ENCODE measurements at regions not wholly inside any gene's neighbourhood (a gene's known extent, or its start where the extent isn't known, plus 50 kb on each side); places are given as distances from the start of the nearest gene placed in this dataset.
A peak's percentile ranks its signal among the peaks of the same experiment; 100 is the strongest.

DNA sequence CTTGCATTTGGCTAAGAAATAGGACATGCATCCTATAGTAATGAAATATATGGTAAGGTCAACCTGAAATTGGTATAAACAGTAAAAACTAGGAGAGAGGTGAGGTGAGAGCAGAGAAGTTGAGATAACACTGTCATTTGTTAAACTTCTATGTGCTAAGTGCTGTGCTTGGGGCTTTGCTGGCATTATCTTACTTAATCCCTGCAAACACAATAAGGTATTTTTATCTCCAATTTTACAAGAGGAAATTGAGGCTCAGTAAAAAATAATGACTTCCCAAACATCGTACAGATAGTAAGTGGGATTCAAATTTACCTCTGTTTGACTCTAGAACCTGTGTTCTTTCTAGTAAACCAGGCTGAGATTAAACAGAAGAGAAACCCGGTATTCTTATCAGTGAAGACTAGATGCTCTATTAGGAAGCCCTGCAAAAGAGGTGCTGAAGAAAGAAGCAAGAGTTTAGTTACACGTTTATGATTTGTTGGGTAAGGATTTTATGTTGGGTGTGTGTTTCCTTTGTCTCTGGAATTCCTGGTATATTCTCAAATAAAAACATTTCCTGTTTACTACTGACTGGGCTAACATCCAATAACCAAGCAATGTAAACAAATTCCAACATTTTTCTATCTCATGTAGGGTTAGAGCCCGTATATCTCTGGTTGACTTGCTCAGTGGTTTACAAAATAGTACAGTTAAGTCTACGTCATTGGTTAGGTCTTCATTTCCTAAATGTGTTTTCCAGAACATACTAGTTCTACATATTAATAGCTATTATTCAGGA is 137.3 kb upstream of the FNDC3A start:
- H3K9ac ChIP-seq, result no peak overlapping the region
- 0 out of 2 replicates have a peak, but pooled peaks cover 9% of the 10 kb centered on the region for H3K9me3 ChIP-seq
- ChIA-PET POLR2A (no interaction called here), CTCF (no interaction called here)
- H4K20me1 ChIP-seq (ENCODE audit: insufficient read depth), result no peaks in the 10 kb centered on the region
- no peak for DNase-seq
- H3K9me2 ChIP-seq, result no peaks in the 10 kb centered on the region
- no peaks in the 10 kb centered on the region for H3K36me3 ChIP-seq (replicated peaks in 1 of 2; ENCODE audit: control insufficient read depth in 1 of 2, insufficient read depth in 2 of 2, low read length in 1 of 2)
- H3K27me3 ChIP-seq (ENCODE audit: insufficient read depth), result no peaks in the 10 kb centered on the region
- no peaks in the 10 kb centered on the region for H3F3A ChIP-seq (replicated peaks; ENCODE audit: insufficient read depth)
- H3K27ac ChIP-seq (ENCODE audit: low read depth in 2 of 2, low read length in 1 of 2), result no peak overlapping the region
- peak overlapping the region; percentile 2; the same call in 1 of the 2 replicates for H2AFZ ChIP-seq (ENCODE audit: low read depth)
- WGBS (ENCODE audit: low lambda C conversion rate), result 70% methylated on average over 5 of the region's 5 CpGs
- H3K4me3 ChIP-seq (ENCODE audit: low read depth in 2 of 2, low read length in 1 of 2), result no peak overlapping the region
- H3K4me1 ChIP-seq (ENCODE audit: control insufficient read depth in 1 of 2, insufficient read depth in 2 of 2, low read depth in 1 of 2, low read length in 1 of 2), result no peaks in the 10 kb centered on the region
- no peaks in the 10 kb centered on the region for H3K79me2 ChIP-seq (ENCODE audit: insufficient read depth)
- H3K4me2 ChIP-seq, result no peak overlapping the region
- TF ChIP-seq PBX3 (IDR thresholded peaks at IDR 0.05) (no peak), RFX5 (IDR thresholded peaks at IDR 0.05; ENCODE audit: low read length) (no peak), FOXM1 (IDR thresholded peaks at IDR 0.05; ENCODE audit: low read depth) (no peak), FOXJ3 (CRISPR knock-in tag; IDR thresholded peaks at IDR 0.05) (no peak), POLR2AphosphoS5 (IDR thresholded peaks at IDR 0.05; ENCODE audit: low read depth, low read length) (no peak), FOSL2 (IDR thresholded peaks at IDR 0.05; ENCODE audit: borderline replicate concordance, low read depth) (no peak), RXRA (IDR thresholded peaks at IDR 0.05; ENCODE audit: borderline replicate concordance, low read depth) (no peak), TAF1 (IDR thresholded peaks at IDR 0.05; ENCODE audit: borderline replicate concordance, low read depth, low read length) (no peak), GABPA (IDR thresholded peaks at IDR 0.05; ENCODE audit: low read depth) (no peak)
- TF ChIP-seq, protein P1, sequence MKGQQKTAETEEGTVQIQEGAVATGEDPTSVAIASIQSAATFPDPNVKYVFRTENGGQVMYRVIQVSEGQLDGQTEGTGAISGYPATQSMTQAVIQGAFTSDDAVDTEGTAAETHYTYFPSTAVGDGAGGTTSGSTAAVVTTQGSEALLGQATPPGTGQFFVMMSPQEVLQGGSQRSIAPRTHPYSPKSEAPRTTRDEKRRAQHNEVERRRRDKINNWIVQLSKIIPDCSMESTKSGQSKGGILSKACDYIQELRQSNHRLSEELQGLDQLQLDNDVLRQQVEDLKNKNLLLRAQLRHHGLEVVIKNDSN (IDR thresholded peaks at IDR 0.05; ENCODE audit: borderline replicate concordance, low read depth), result no peak

- CTCF ChIA-PET, result no interaction called here
- Histone ChIP-seq H3K36me3 (replicated peaks in 1 of 2; ENCODE audit: control insufficient read depth in 1 of 2, insufficient read depth in 2 of 2, low read length in 1 of 2) (no peaks in the 10 kb centered on the region), H3K27me3 (ENCODE audit: insufficient read depth) (no peaks in the 10 kb centered on the region), H3F3A (replicated peaks; ENCODE audit: insufficient read depth) (no peaks in the 10 kb centered on the region), H4K20me1 (ENCODE audit: insufficient read depth) (no peaks in the 10 kb centered on the region), H3K79me2 (ENCODE audit: insufficient read depth) (no peaks in the 10 kb centered on the region), H2AFZ (ENCODE audit: low read depth) (no peak overlapping the region), H3K4me3 (ENCODE audit: low read depth in 2 of 2, low read length in 1 of 2) (no peak overlapping the region), H3K27ac (ENCODE audit: low read depth in 2 of 2, low read length in 1 of 2) (no peak overlapping the region), H3K9me3 (0 out of 2 replicates have a peak, but pooled peaks cover 8% of the 10 kb centered on the region), H3K9ac (no peak overlapping the region), H3K9me2 (no peaks in the 10 kb centered on the region), H3K4me1 (ENCODE audit: control insufficient read depth in 1 of 2, insufficient read depth in 2 of 2, low read depth in 1 of 2, low read length in 1 of 2) (no peaks in the 10 kb centered on the region), H3K4me2 (no peak overlapping the region)
- WGBS (ENCODE audit: low lambda C conversion rate), result 89% methylated on average over 3 of the region's 3 CpGs
- no peak for DNase-seq
- POLR2A ChIA-PET, result no interaction called here
- no peak for TF ChIP-seq GATA2 (CRISPR knock-in tag; IDR thresholded peaks at IDR 0.05)
- no peak for TF ChIP-seq RAD21 (IDR thresholded peaks at IDR 0.05; ENCODE audit: low read length)
- TF ChIP-seq FOXM1 (IDR thresholded peaks at IDR 0.05; ENCODE audit: low read depth), result no peak
- TF ChIP-seq SMC3 (IDR thresholded peaks at IDR 0.05; ENCODE audit: low read depth, low read length), result no peak
- TF ChIP-seq CTCF (IDR thresholded peaks at IDR 0.05), result no peak
- TF ChIP-seq MXI1 (IDR thresholded peaks at IDR 0.05; ENCODE audit: low read depth, low read length), result no peak
- no peak for TF ChIP-seq RCOR1 (IDR thresholded peaks at IDR 0.05; ENCODE audit: low read length)
- TF ChIP-seq FOXJ3 (CRISPR knock-in tag; IDR thresholded peaks at IDR 0.05), result no peak
- no peak for TF ChIP-seq REST (IDR thresholded peaks at IDR 0.05; ENCODE audit: low read depth, low read length)
- no peak for TF ChIP-seq SIN3A (IDR thresholded peaks at IDR 0.05; ENCODE audit: borderline replicate concordance, low read depth, low read length)
- no peak for TF ChIP-seq TAF1 (IDR thresholded peaks at IDR 0.05; ENCODE audit: borderline replicate concordance, low read depth, low read length)
- TF ChIP-seq, protein P1 (IDR thresholded peaks at IDR 0.05; ENCODE audit: borderline replicate concordance, low read depth), result no peak
- TF ChIP-seq RFX5 (IDR thresholded peaks at IDR 0.05; ENCODE audit: low read length), result no peak
Observed at GRCh38 chr13:48839171-48839570, 136.5 kb upstream of the FNDC3A start.
